H1 (cell line): ENCODE measurements at regions not wholly inside any gene's neighbourhood (a gene's known extent, or its start where the extent isn't known, plus 50 kb on each side); places are given as distances from the start of the nearest gene placed in this dataset.

Experiments
- CREB1 ChIP-seq: IDR thresholded peaks from 2 replicates; pipeline ENCODE4 v1.6.1; 2012; ENCODE audit warnings: inconsistent platforms
- GTF2F1 ChIP-seq: IDR thresholded peaks from 2 replicates; pipeline ENCODE4 v1.6.1; 2012; ENCODE audit warnings: low read depth, low read length, improper control_type of control experiment, borderline replicate concordance
- KDM5A ChIP-seq: fragments of 200-600 bp; IDR thresholded peaks from 2 replicates; pipeline ENCODE4 v1.7.1; 2012; ENCODE audit warnings: mild to moderate bottlenecking, low read length, inconsistent platforms, mixed read lengths
- PHF8 ChIP-seq: fragments of 200-600 bp; sonication (generic); conservative IDR thresholded peaks from 2 replicates; pipeline ENCODE4 v1.7.1; 2012; ENCODE audit warnings: low read depth, mild to moderate bottlenecking, inconsistent platforms, low read length, moderate library complexity
- YY1 ChIP-seq: IDR thresholded peaks from 2 replicates; pipeline ENCODE4 v1.6.1; 2011; ENCODE audit warnings: low read depth, mild to moderate bottlenecking, low read length
- TF ChIP-seq, protein P1 (sequence below): IDR thresholded peaks from 2 replicates; pipeline ENCODE4 v1.6.1; 2011; ENCODE audit warnings: low read depth, mild to moderate bottlenecking, low read length; ENCODE audit not compliant: insufficient read depth

GRCh38 chr3:194285850-194286197, 65.3 kb downstream of the CPN2 start (continued):
- TF ChIP-seq KDM5A = no peak
- TF ChIP-seq, protein P1, sequence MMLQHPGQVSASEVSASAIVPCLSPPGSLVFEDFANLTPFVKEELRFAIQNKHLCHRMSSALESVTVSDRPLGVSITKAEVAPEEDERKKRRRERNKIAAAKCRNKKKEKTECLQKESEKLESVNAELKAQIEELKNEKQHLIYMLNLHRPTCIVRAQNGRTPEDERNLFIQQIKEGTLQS = no peak
- TF ChIP-seq CREB1 = no peak
- no peak for TF ChIP-seq PHF8
- TF ChIP-seq YY1 = no peak
- TF ChIP-seq GTF2F1 = no peak
